Ascending aorta (tissue), 2 donors: ENCODE measurements at regions not wholly inside any gene's neighbourhood (a gene's known extent, or its start where the extent isn't known, plus 50 kb on each side); places are given as distances from the start of the nearest gene placed in this dataset.

ENCODE experiments used
- DNase-seq, 2 donors: peaks; one replicate each; pipeline ENCODE4 v3.0.0-alpha.2; 2019; ENCODE audit warnings: low spot score in 2 of 2
- H3K27ac ChIP-seq, 2 donors: fragments of 200-600 bp; sonication (generic); one replicate each; pipeline ENCODE4 v1.5.1; 2016 to 2017; ENCODE audit warnings: mild to moderate bottlenecking in 1 of 2
- H3K27me3 ChIP-seq: fragments of 200-600 bp; sonication (generic); one replicate; pipeline ENCODE4 v1.5.1; 2017
- H3K36me3 ChIP-seq, 2 donors: fragments of 200-600 bp; sonication (generic); one replicate each; pipeline ENCODE4 v1.5.1; 2016
- H3K4me1 ChIP-seq, 2 donors: fragments of 200-600 bp; sonication (generic); one replicate each; pipeline ENCODE4 v1.5.1; 2016 to 2017; ENCODE audit warnings: mild to moderate bottlenecking in 1 of 2
- H3K4me3 ChIP-seq, 2 donors: fragments of 200-600 bp; sonication (generic); one replicate each; pipeline ENCODE4 v1.5.1; 2016 to 2017; ENCODE audit warnings: mild to moderate bottlenecking in 1 of 2
- H3K9me3 ChIP-seq, 2 donors: fragments of 200-600 bp; sonication (generic); one replicate each; pipeline ENCODE4 v1.5.1; 2016
- CTCF ChIP-seq, 3 experiments: fragments of 200-600 bp in 2 of 3; fragments of 450-650 bp in 1 of 3; sonication (generic) in 2 of 3; IDR thresholded peaks; one replicate each; pipeline ENCODE4 v1.5.1; 2016 to 2019; ENCODE audit warnings: antibody characterized with exemption in 3 of 3, mild to moderate bottlenecking in 1 of 3, moderate library complexity in 1 of 3
- intact Hi-C: fragments of 100-400 bp; cut with DNase I; formaldehyde crosslinking; loops from one replicate; pipeline ENCODE4 v1.15.1; 2023

- H3K9me3 ChIP-seq, result no peaks in the 10 kb centered on the region
- TF ChIP-seq CTCF (IDR thresholded peaks at IDR 0.05), result no peak
- intact Hi-C loops, result no loop called here
- no peaks in the 10 kb centered on the region for H3K4me1 ChIP-seq
- no peak overlapping the region for H3K4me3 ChIP-seq
- no peaks in the 10 kb centered on the region for H3K27me3 ChIP-seq
- DNase-seq, result no peak
- H3K36me3 ChIP-seq, result no peaks in the 10 kb centered on the region
- H3K27ac ChIP-seq, result no peak overlapping the region
These were observed 186.7 kb downstream of the C1orf94 start for GRCh38 chr1:34363447-34363846.

GRCh38 chr1:34363915-34364314 lies 187.2 kb downstream of the C1orf94 start:
- intact Hi-C loops, result no loop called here
- no peak overlapping the region for H3K27ac ChIP-seq
- no peaks in the 10 kb centered on the region for H3K36me3 ChIP-seq
- H3K27me3 ChIP-seq, result no peaks in the 10 kb centered on the region
- no peak overlapping the region for H3K4me3 ChIP-seq
- no peaks in the 10 kb centered on the region for H3K9me3 ChIP-seq
- no peak for DNase-seq
- no peaks in the 10 kb centered on the region for H3K4me1 ChIP-seq
- no peak for TF ChIP-seq CTCF (IDR thresholded peaks at IDR 0.05)

- H3K9me3 ChIP-seq, result no peaks in the 10 kb centered on the region
- no peak for DNase-seq
- no peak overlapping the region for H3K4me3 ChIP-seq
- intact Hi-C loops, result no loop called here
- no peaks in the 10 kb centered on the region for H3K36me3 ChIP-seq
- H3K4me1 ChIP-seq, result no peaks in the 10 kb centered on the region
- TF ChIP-seq CTCF (IDR thresholded peaks at IDR 0.05), result no peak
- no peaks in the 10 kb centered on the region for H3K27me3 ChIP-seq
- no peak overlapping the region for H3K27ac ChIP-seq
These were observed 187.7 kb downstream of the C1orf94 start for GRCh38 chr1:34364376-34364775.

- H3K9me3 ChIP-seq, result no peaks in the 10 kb centered on the region
- no peaks in the 10 kb centered on the region for H3K4me1 ChIP-seq
- intact Hi-C loops, result no loop called here
- TF ChIP-seq CTCF (IDR thresholded peaks at IDR 0.05), result no peak
- no peak overlapping the region for H3K27ac ChIP-seq
- DNase-seq, result no peak
- H3K36me3 ChIP-seq, result no peaks in the 10 kb centered on the region
- H3K27me3 ChIP-seq, result no peaks in the 10 kb centered on the region
- no peak overlapping the region for H3K4me3 ChIP-seq
These were observed 188.6 kb downstream of the C1orf94 start for GRCh38 chr1:34365295-34365694.

- Histone ChIP-seq H3K27me3 (no peaks in the 10 kb centered on the region), H3K9me3 (no peaks in the 10 kb centered on the region), H3K36me3 (no peaks in the 10 kb centered on the region), H3K27ac (no peak overlapping the region), H3K4me3 (no peak overlapping the region), H3K4me1 (no peaks in the 10 kb centered on the region)
- TF ChIP-seq CTCF (IDR thresholded peaks at IDR 0.05), result no peak
- intact Hi-C loops, result no loop called here
- DNase-seq, result no peak
These were observed 190.3 kb downstream of the C1orf94 start for GRCh38 chr1:34366875-34367624.

GRCh38 chr1:34367954-34368353 lies 191.2 kb downstream of the C1orf94 start:
- DNase-seq, result no peak
- TF ChIP-seq CTCF (IDR thresholded peaks at IDR 0.05), result no peak
- no peak overlapping the region for H3K4me3 ChIP-seq
- intact Hi-C loops, result no loop called here
- no peaks in the 10 kb centered on the region for H3K36me3 ChIP-seq
- no peaks in the 10 kb centered on the region for H3K27me3 ChIP-seq
- no peak overlapping the region for H3K27ac ChIP-seq
- no peaks in the 10 kb centered on the region for H3K4me1 ChIP-seq
- H3K9me3 ChIP-seq, result no peaks in the 10 kb centered on the region
